GM12891 (cell line): ENCODE measurements at regions not wholly inside any gene's neighbourhood (a gene's known extent, or its start where the extent isn't known, plus 50 kb on each side); places are given as distances from the start of the nearest gene placed in this dataset.

Experiments
- PAX5 ChIP-seq: IDR thresholded peaks from 2 replicates; pipeline ENCODE4 v1.6.1; 2011; ENCODE audit warnings: low read length, moderate library complexity, mild to moderate bottlenecking; ENCODE audit not compliant: insufficient read depth, severe bottlenecking
- POLR2A ChIP-seq: IDR thresholded peaks from 2 replicates; pipeline ENCODE4 v1.6.1; 2011; ENCODE audit warnings: low read depth, low read length, control low read depth
- POLR2AphosphoS5 ChIP-seq: IDR thresholded peaks from 2 replicates; pipeline ENCODE4 v1.6.1; 2011; ENCODE audit warnings: low read depth, low read length, control low read depth
- POU2F2 ChIP-seq: IDR thresholded peaks from 2 replicates; pipeline ENCODE4 v1.6.1; 2011; ENCODE audit warnings: low read depth, mild to moderate bottlenecking, control low read depth, low read length, moderate library complexity
- SPI1 ChIP-seq: IDR thresholded peaks from 2 replicates; pipeline ENCODE4 v1.6.1; 2011; ENCODE audit warnings: low read depth, low read length, control low read depth
- TAF1 ChIP-seq: IDR thresholded peaks from 2 replicates; pipeline ENCODE4 v1.6.1; 2011; ENCODE audit warnings: low read depth, low read length, control low read depth

- no peak for TF ChIP-seq POLR2A
- no peak for TF ChIP-seq SPI1
- TF ChIP-seq TAF1, result no peak
- TF ChIP-seq PAX5, result no peak
- TF ChIP-seq POLR2AphosphoS5, result no peak
- no peak for TF ChIP-seq POU2F2
These were observed 215.1 kb upstream of the CNR1 start for GRCh38 chr6:88381289-88381642.
